Skeletal muscle satellite cell (primary cell): ENCODE measurements at regions not wholly inside any gene's neighbourhood (a gene's known extent, or its start where the extent isn't known, plus 50 kb on each side); places are given as distances from the start of the nearest gene placed in this dataset.

Experiments
- H3K27me3 ChIP-seq: 2 replicates; pipeline ENCODE4 v1.7.0; 2013; ENCODE audit warnings: low read length; ENCODE audit not compliant: control insufficient read depth, insufficient read depth
- H3K36me3 ChIP-seq: 2 replicates; pipeline ENCODE4 v1.7.0; 2013; ENCODE audit warnings: mild to moderate bottlenecking, control low read depth, low read length; ENCODE audit not compliant: insufficient read depth
- H3K4me1 ChIP-seq: 2 replicates; pipeline ENCODE4 v1.7.0; 2013; ENCODE audit warnings: low read length; ENCODE audit not compliant: control insufficient read depth, insufficient read depth
- H3K4me2 ChIP-seq: 2 replicates; pipeline ENCODE4 v1.7.0; 2013; ENCODE audit warnings: mild to moderate bottlenecking, low read length
- H3K4me3 ChIP-seq: 2 replicates; pipeline ENCODE4 v1.7.0; 2013; ENCODE audit warnings: low read length
- H3K9ac ChIP-seq: 2 replicates; pipeline ENCODE4 v1.7.0; 2013; ENCODE audit warnings: mild to moderate bottlenecking, low read depth, low read length, moderate library complexity
- H3K9me3 ChIP-seq: replicated peaks from 2 replicates; pipeline ENCODE4 v1.7.0; 2013; ENCODE audit warnings: mild to moderate bottlenecking, control low read depth, low read length

GRCh38 chr16:86371083-86371803, 139.1 kb upstream of the FOXF1 start:
- Histone ChIP-seq H3K4me3 (no peak overlapping the region), H3K9me3 (peaks cover 5% of the 10 kb centered on the region), H3K4me1 (no peaks in the 10 kb centered on the region), H3K27me3 (peaks cover 11% of the 10 kb centered on the region), H3K9ac (no peak overlapping the region), H3K4me2 (no peak overlapping the region), H3K36me3 (no peaks in the 10 kb centered on the region)

- H3K4me2 ChIP-seq = no peak overlapping the region
- H3K4me1 ChIP-seq = no peaks in the 10 kb centered on the region
- H3K9me3 ChIP-seq = peaks cover 5% of the 10 kb centered on the region
- no peak overlapping the region for H3K9ac ChIP-seq
- H3K4me3 ChIP-seq = no peak overlapping the region
- peaks cover 6% of the 10 kb centered on the region for H3K27me3 ChIP-seq
- no peaks in the 10 kb centered on the region for H3K36me3 ChIP-seq
These were observed 138.1 kb upstream of the FOXF1 start for GRCh38 chr16:86372193-86372592.

DNA sequence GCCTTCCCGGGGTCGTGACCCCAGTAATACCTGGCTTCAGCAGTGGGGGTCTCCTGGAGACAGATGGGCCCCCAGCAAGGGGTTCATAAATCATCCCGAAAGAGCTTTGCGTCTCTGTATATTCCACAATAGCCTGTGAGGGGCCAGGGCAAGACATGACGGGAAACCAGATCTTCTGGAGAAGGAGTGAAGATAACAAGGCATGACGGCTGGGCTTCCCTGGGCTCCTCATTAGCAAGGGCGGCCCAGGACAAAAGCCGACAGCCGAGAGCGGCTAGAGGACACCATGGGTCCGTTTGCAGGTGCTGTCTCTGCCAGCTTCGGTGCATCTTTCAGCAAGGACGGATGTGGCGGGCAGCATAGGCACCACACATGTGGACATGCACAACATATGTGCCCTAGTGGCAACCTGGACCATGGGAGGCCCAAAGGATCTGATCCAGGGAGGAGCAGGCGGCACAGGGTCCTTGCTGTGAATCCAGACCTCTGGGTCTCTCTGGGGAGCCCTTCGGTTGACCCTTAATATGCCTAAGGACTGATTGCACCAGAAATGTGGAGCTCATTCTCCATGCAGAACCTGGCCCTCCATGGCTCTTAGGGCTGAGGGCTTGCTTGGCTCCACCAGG, 136.9 kb upstream of the FOXF1 start:
- peaks cover 5% of the 10 kb centered on the region for H3K9me3 ChIP-seq
- H3K27me3 ChIP-seq = no peaks in the 10 kb centered on the region
- H3K4me3 ChIP-seq = no peak overlapping the region
- H3K36me3 ChIP-seq = no peaks in the 10 kb centered on the region
- H3K4me2 ChIP-seq = no peak overlapping the region
- no peaks in the 10 kb centered on the region for H3K4me1 ChIP-seq
- no peak overlapping the region for H3K9ac ChIP-seq

DNA sequence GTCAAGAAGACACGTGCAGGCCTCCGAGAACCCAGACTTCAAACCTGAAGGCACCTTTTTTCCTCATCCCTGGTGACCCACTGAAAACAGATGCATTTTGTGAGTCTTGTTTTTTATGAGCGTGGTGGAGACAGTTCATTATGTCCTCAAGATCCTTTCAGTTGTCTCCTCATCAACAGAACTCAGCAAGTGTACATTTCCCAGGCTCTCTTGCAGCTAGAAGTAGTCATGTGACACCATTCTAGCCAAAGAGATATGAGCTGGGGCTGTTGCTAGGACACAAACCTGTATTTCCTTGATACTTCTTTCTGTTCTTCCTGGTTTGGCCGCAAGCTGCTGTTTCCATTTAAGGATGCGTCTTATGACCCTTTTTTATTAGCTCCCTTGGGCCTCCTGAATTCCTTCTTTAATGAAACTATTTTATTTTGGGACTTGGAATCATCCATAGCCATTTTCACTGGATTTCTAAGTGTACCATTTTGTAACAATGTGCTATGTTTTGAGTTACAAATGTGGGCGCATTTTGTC, 135.7 kb upstream of the FOXF1 start:
- H3K9me3 ChIP-seq = peaks cover 5% of the 10 kb centered on the region
- H3K4me2 ChIP-seq = no peak overlapping the region
- H3K9ac ChIP-seq = no peak overlapping the region
- no peaks in the 10 kb centered on the region for H3K4me1 ChIP-seq
- no peak overlapping the region for H3K4me3 ChIP-seq
- no peaks in the 10 kb centered on the region for H3K27me3 ChIP-seq
- no peaks in the 10 kb centered on the region for H3K36me3 ChIP-seq

DNA sequence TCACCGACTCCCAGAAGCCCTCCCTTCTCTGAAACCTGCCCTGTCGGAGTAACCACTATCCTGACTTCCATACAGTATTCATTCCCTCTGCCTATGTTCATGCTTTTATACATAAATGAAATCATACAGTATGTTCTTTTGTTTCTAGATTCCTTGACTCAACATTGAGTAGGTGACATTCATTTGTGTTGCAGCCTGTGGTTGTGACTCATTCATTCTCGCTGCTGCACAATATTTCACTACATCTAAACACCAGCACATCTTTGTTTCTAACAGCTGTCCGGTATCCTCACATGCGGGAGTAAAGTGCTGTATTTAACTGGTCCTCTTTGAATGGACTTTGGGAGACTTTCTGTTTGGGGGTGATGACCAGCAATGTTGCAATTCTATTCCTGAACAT, 135.0 kb upstream of the FOXF1 start:
- H3K27me3 ChIP-seq = no peaks in the 10 kb centered on the region
- no peak overlapping the region for H3K4me2 ChIP-seq
- no peak overlapping the region for H3K9ac ChIP-seq
- peaks cover 5% of the 10 kb centered on the region for H3K9me3 ChIP-seq
- H3K4me3 ChIP-seq = no peak overlapping the region
- no peaks in the 10 kb centered on the region for H3K36me3 ChIP-seq
- no peaks in the 10 kb centered on the region for H3K4me1 ChIP-seq

DNA sequence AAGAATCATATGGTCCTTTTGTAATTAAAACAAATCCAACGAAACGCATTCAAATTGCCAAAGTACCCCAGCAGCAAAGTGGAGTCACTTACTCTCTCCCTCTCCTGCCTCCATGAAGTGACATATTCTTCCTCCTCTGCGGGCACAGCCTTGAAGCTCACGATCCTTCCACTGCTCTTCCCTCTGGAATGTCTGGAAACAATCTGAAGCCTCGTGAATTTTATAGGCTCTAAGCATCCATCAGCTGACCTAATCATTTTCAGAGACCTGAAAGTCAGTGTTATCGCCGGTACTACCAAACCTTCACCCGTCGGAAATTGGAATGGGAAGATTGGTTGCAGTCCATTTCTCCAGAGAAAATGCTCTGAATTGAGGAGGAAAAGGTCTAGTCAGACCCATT, 134.5 kb upstream of the FOXF1 start:
- no peaks in the 10 kb centered on the region for H3K27me3 ChIP-seq

GRCh38 chr16:86376837-86377236, 133.5 kb upstream of the FOXF1 start:
- Histone ChIP-seq H3K4me1 (no peaks in the 10 kb centered on the region), H3K36me3 (no peaks in the 10 kb centered on the region), H3K4me2 (no peak overlapping the region), H3K9ac (no peak overlapping the region), H3K27me3 (no peaks in the 10 kb centered on the region), H3K4me3 (no peak overlapping the region), H3K9me3 (peaks cover 5% of the 10 kb centered on the region)

More for the DNA sequence above, 134.5 kb upstream of the FOXF1 start:
- no peak overlapping the region for H3K4me2 ChIP-seq
- H3K4me1 ChIP-seq = no peaks in the 10 kb centered on the region
- peaks cover 5% of the 10 kb centered on the region for H3K9me3 ChIP-seq
- no peak overlapping the region for H3K4me3 ChIP-seq
- H3K9ac ChIP-seq = no peak overlapping the region
- H3K36me3 ChIP-seq = no peaks in the 10 kb centered on the region

- H3K4me2 ChIP-seq = no peak overlapping the region
- no peaks in the 10 kb centered on the region for H3K4me1 ChIP-seq
- no peaks in the 10 kb centered on the region for H3K36me3 ChIP-seq
- no peak overlapping the region for H3K4me3 ChIP-seq
- H3K27me3 ChIP-seq = no peaks in the 10 kb centered on the region
- peaks cover 5% of the 10 kb centered on the region for H3K9me3 ChIP-seq
- H3K9ac ChIP-seq = no peak overlapping the region
These were observed 132.9 kb upstream of the FOXF1 start for GRCh38 chr16:86377251-86378022.

DNA sequence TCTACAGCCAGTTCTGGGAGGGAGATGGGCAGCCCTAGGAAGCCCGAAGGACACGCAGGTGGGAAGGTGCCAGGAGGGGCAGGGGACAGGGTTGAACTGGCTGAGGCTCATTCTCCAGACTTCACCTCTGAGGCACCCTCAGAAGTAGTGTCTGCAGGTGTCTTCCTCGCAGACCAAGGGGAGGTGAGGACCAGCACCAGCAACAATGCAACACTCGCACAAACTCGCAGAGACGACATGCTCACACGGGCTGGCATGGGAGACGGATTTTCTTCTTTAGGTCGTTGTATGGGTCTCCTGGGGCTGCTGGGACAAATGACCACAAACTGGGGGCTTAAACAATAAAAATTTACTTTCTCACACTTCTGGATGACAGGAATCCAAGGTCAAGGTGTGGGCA, 132.2 kb upstream of the FOXF1 start:
- Histone ChIP-seq H3K4me3 (no peak overlapping the region), H3K27me3 (no peaks in the 10 kb centered on the region), H3K9me3 (peaks cover 5% of the 10 kb centered on the region), H3K4me2 (no peak overlapping the region), H3K4me1 (no peaks in the 10 kb centered on the region), H3K9ac (no peak overlapping the region), H3K36me3 (no peaks in the 10 kb centered on the region)

DNA sequence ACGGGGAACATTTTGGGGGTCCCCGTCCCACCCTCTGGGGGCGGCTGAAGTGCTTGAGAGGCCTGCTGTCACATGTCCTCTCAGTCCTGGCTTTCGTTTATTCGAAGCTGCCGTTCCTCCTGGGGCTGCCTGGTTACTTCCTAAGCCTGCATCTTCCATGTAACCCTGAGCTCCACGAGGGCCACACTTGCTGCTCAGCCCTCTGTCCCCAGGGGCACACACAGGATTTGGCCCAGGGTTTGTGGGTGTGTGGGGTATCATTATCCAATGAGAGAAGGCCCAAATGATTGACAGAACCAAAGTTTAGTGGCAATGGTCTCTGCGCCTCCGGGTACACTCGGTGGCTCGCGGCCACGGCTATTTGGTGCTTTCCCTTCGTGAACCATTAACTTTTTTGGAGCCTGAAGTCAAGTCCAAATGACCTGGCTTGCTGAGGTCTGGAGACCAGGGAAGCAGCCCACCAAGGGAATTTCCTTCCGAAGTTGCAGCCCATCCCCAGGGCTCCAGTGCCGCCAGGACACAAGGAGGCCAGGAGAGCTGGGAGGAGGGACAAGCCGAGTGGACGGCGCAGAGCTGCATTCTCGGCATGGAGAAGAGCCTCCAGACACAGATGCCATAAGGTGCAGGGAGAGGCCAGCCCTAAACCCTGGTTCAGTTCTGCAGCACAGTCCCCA, 131.4 kb upstream of the FOXF1 start:
- Histone ChIP-seq H3K4me3 (no peak overlapping the region), H3K9ac (no peak overlapping the region), H3K27me3 (no peaks in the 10 kb centered on the region), H3K4me1 (no peaks in the 10 kb centered on the region), H3K9me3 (peaks cover 5% of the 10 kb centered on the region), H3K4me2 (no peak overlapping the region), H3K36me3 (no peaks in the 10 kb centered on the region)

DNA sequence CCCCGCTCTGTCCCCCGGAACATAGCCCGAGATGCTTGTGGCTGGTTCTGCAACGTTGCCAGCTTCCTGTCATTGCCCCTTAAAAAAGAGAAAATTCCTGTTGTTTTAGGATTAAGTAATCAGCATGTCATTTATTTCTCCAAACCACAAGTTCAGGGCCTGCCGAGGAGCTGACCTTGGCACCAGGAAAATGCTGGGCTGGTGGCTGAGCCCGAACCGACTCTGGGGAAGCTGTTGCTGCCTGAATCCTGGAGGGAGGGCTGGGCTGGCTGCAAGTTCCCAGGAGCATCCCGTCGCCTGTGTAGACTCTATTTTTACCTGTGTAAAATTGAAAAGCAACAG, 130.9 kb upstream of the FOXF1 start:
- H3K4me1 ChIP-seq = no peaks in the 10 kb centered on the region
- no peak overlapping the region for H3K9ac ChIP-seq
- peaks cover 3% of the 10 kb centered on the region for H3K9me3 ChIP-seq
- no peaks in the 10 kb centered on the region for H3K36me3 ChIP-seq
- H3K4me3 ChIP-seq = no peak overlapping the region
- H3K4me2 ChIP-seq = no peak overlapping the region
- no peaks in the 10 kb centered on the region for H3K27me3 ChIP-seq
